ENCODE measurements at regions not wholly inside any gene's neighbourhood (a gene's known extent, or its start where the extent isn't known, plus 50 kb on each side); places are given as distances from the start of the nearest gene placed in this dataset.
A peak's percentile ranks its signal among the peaks of the same experiment; 100 is the strongest.

DNA sequence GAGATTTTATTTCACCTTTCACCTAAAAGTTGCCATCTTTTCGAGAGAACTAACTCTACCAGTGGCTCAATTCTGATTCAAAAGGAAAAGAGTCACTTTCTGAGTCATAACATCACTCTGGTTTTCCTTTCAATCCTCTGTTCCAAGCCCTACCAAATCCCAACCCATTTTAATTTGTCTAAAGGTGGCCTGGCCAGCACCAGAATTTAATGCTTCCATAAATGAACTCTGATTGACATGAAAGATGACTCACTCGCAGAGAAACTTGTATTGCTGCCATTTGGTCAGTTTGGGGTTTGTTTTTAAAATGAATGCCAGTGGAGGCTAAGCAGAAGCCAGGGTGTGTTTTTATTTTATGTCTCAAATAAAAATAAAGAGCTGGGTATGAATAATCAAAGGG, 117.4 kb upstream of the SOX5 start:
- H3K9me3 Mint-ChIP-seq = no peaks in the 10 kb centered on the region
- H3K4me1 Mint-ChIP-seq = peaks cover 55% of the 10 kb centered on the region
- DNase-seq (ENCODE audit: low read depth, low spot score) = no peak
- H3K36me3 Mint-ChIP-seq (ENCODE audit: low read depth) = peaks cover 2% of the 10 kb centered on the region
- H3K4me3 Mint-ChIP-seq = no peak overlapping the region
- TF ChIP-seq, protein P1, sequence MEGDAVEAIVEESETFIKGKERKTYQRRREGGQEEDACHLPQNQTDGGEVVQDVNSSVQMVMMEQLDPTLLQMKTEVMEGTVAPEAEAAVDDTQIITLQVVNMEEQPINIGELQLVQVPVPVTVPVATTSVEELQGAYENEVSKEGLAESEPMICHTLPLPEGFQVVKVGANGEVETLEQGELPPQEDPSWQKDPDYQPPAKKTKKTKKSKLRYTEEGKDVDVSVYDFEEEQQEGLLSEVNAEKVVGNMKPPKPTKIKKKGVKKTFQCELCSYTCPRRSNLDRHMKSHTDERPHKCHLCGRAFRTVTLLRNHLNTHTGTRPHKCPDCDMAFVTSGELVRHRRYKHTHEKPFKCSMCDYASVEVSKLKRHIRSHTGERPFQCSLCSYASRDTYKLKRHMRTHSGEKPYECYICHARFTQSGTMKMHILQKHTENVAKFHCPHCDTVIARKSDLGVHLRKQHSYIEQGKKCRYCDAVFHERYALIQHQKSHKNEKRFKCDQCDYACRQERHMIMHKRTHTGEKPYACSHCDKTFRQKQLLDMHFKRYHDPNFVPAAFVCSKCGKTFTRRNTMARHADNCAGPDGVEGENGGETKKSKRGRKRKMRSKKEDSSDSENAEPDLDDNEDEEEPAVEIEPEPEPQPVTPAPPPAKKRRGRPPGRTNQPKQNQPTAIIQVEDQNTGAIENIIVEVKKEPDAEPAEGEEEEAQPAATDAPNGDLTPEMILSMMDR (conservative IDR thresholded peaks at IDR 0.05) = no peak
- no peaks in the 10 kb centered on the region for H3K27me3 Mint-ChIP-seq (ENCODE audit: low read depth)
- H3K27ac Mint-ChIP-seq (ENCODE audit: unreplicated experiment) = no peak overlapping the region

DNA sequence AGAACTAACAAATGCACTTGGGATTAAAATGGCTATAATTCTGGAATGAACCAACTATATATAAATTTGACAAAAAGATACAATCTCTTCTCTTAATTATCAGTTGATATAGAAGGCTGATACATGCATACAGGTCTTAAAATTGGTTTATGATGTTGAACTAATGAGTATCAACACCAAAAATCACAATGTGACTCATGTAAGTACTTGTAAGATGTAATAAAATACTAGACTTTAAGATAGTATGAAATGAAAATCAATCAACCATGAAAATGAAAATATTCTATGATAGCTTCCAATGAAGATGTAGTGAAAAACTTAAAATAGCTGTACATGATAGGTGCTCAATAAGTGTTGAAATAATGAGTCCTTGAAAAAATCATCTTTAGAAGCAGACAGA, 116.6 kb upstream of the SOX5 start:
- Mint-ChIP-seq H3K4me3 (no peak overlapping the region), H3K27ac (ENCODE audit: unreplicated experiment) (no peak overlapping the region), H3K9me3 (no peaks in the 10 kb centered on the region), H3K4me1 (peaks cover 57% of the 10 kb centered on the region), H3K27me3 (ENCODE audit: low read depth) (no peaks in the 10 kb centered on the region), H3K36me3 (ENCODE audit: low read depth) (peaks cover 2% of the 10 kb centered on the region)
- TF ChIP-seq, protein P1 (conservative IDR thresholded peaks at IDR 0.05) = no peak
- DNase-seq (ENCODE audit: low read depth, low spot score) = no peak

DNA sequence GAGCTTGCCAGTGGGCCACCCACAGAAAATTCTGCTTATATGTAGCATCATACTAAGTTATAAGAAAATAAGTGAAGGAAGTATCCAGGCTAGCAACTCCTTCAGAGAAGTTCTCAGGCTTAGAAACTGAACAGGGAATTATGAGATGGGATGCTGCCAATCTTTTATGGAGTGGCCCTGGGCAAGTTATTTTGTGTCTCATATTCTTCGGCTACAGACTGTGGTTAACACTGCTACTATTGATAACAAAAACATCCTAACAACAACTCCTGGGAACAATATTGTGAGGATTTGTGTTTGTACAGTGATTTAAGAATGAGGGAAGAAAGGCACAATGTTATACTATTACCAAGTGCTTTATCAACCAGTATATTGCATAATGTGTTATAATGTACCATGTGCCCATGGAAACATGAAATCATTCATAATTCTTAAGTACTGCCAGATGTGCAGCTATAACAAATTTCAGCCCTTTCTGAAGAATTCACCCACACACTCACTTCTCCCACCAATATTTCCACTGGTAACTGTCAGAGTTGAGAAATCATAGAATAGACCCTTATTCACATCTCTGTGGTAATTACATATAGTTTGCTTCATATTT, 113.3 kb upstream of the SOX5 start:
- H3K36me3 Mint-ChIP-seq (ENCODE audit: low read depth) = peaks cover 5% of the 10 kb centered on the region
- H3K4me3 Mint-ChIP-seq = no peak overlapping the region
- no peaks in the 10 kb centered on the region for H3K27me3 Mint-ChIP-seq (ENCODE audit: low read depth)
- peak overlapping the region; percentile 69 for H3K27ac Mint-ChIP-seq (ENCODE audit: unreplicated experiment)
- H3K4me1 Mint-ChIP-seq = peaks cover 36% of the 10 kb centered on the region
- H3K9me3 Mint-ChIP-seq = no peaks in the 10 kb centered on the region
- TF ChIP-seq, protein P1 (conservative IDR thresholded peaks at IDR 0.05) = no peak
- DNase-seq (ENCODE audit: low read depth, low spot score) = no peak

DNA sequence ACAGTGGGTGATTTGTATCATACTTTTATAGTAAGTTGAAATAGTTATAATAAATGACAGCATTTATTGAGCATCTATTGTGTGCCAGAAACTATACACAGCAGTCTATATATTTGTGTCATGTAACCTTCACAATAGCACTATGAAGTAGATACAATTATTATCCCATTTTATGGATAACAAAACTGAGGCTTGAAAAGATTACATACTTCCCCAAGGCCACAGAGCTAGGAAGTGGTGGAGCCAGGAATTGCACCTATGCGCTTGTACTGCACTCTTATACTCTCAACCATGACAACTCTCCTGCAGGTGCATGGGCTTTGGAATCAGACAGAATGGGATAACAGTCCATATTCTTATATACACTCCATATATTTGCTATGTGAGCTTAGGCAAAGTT, 110.6 kb upstream of the SOX5 start:
- TF ChIP-seq, protein P1 (conservative IDR thresholded peaks at IDR 0.05) = no peak
- Mint-ChIP-seq H3K27me3 (ENCODE audit: low read depth) (no peaks in the 10 kb centered on the region), H3K36me3 (ENCODE audit: low read depth) (peaks cover 5% of the 10 kb centered on the region), H3K4me1 (peaks cover 36% of the 10 kb centered on the region), H3K27ac (ENCODE audit: unreplicated experiment) (no peak overlapping the region), H3K4me3 (no peak overlapping the region), H3K9me3 (peaks cover 4% of the 10 kb centered on the region)
- no peak for DNase-seq (ENCODE audit: low read depth, low spot score)

DNA sequence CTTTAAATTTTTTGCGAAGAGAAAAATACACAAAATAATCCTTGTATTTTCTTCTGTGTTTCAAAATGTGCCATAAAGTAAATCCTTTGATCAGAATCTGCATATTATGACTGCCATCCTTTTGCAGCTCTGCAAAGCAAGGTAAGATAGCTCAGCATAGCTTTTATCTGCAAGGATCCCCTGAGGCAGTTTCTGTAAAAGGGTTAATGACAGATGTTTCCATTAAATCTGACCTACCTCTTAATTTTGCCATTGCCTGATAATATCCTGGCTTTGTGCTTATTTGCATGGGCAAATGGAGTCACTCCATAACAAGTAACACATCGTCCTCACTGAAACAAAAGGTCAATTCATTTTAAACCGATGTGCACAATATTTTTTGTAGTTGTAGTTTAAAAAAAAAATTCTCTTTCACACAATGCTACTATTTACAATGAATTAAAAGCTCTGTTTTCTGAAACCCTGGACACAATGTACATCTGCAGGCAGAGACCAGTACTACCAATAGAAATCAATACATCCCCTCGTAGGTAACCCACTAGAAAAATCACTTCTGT, 108.5 kb upstream of the SOX5 start:
- Mint-ChIP-seq H3K4me1 (peaks cover 30% of the 10 kb centered on the region), H3K27ac (ENCODE audit: unreplicated experiment) (no peak overlapping the region), H3K9me3 (peaks cover 8% of the 10 kb centered on the region), H3K4me3 (peak overlapping the region; percentile 31), H3K36me3 (ENCODE audit: low read depth) (peaks cover 13% of the 10 kb centered on the region), H3K27me3 (ENCODE audit: low read depth) (no peaks in the 10 kb centered on the region)
- DNase-seq (ENCODE audit: low read depth, low spot score) = no peak
- TF ChIP-seq, protein P1 (conservative IDR thresholded peaks at IDR 0.05) = no peak
